Body of pancreas (tissue), 4 donors: ENCODE measurements at regions not wholly inside any gene's neighbourhood (a gene's known extent, or its start where the extent isn't known, plus 50 kb on each side); places are given as distances from the start of the nearest gene placed in this dataset.

Experiments
- ATAC-seq: fragments of 150-250 bp; one replicate; pipeline ENCODE4 v1.9.1; 2016
- DNase-seq, 4 donors: peaks; one replicate each; pipeline ENCODE4 v3.0.0-alpha.2; 2019
- H3K27ac ChIP-seq, 4 donors: fragments of 200-600 bp; sonication (generic); 1 replicate in 3 of 4; 2 replicates in 1 of 4; pipeline versions ENCODE4 v1.5.1 to v1.6.1; 2016 to 2019; ENCODE audit warnings: mild to moderate bottlenecking in 1 of 4, mixed read lengths in 1 of 4, moderate library complexity in 1 of 4
- H3K27me3 ChIP-seq, 2 donors: fragments of 200-600 bp; sonication (generic); one replicate each; pipeline ENCODE4 v1.6.0; 2016; ENCODE audit warnings: mild to moderate bottlenecking in 1 of 2
- H3K36me3 ChIP-seq, 2 donors: fragments of 200-600 bp; sonication (generic); replicated peaks in 1 of 2; 2 replicates each; pipeline ENCODE4 v1.5.1; 2016; ENCODE audit warnings: low read depth in 2 of 2; ENCODE audit not compliant: insufficient read depth in 1 of 2
- H3K4me1 ChIP-seq: fragments of 200-600 bp; sonication (generic); one replicate; pipeline ENCODE4 v1.6.0; 2016
- H3K4me3 ChIP-seq, 2 donors: fragments of 200-600 bp; sonication (generic); 1 replicate in 1 of 2; 2 replicates in 1 of 2; pipeline ENCODE4 v1.5.1; 2016 to 2019
- H3K9me3 ChIP-seq, 3 donors: fragments of 200-600 bp; sonication (generic); 1 replicate in 2 of 3; 2 replicates in 1 of 3; pipeline ENCODE4 v1.5.1; 2016
- CTCF ChIP-seq, 7 experiments: fragments of 450-650 bp in 4 of 7; fragments of 200-600 bp in 3 of 7; sonication (generic) in 3 of 7; IDR thresholded peaks; one replicate each; pipeline ENCODE4 v1.5.1; 2016 to 2019; ENCODE audit warnings: antibody characterized with exemption in 7 of 7
- POLR2A ChIP-seq, 3 donors: fragments of 450-650 bp; IDR thresholded peaks; one replicate each; pipeline ENCODE4 v1.6.1; 2016; ENCODE audit warnings: antibody characterized with exemption in 3 of 3, mild to moderate bottlenecking in 2 of 3
- WGBS, 2 donors: methylation state at CpG; one replicate each; pipeline ENCODE4 v1.1.5; 2017; 5-methylcytosine and 5-hydroxymethylcytosine counted together
- intact Hi-C: fragments of 100-400 bp; cut with DNase I; formaldehyde crosslinking; loops from one replicate; pipeline ENCODE4 v1.15.1; 2023

- WGBS, 2 donors, result 47 to 55% methylated on average over 9 of the region's 9 CpGs
Measured at GRCh38 chr3:159528251-159528895, 460.3 kb upstream of the IL12A start.

GRCh38 chr3:159532577-159532976, 456.1 kb upstream of the IL12A start:
- intact Hi-C loops, result no loop called here
- DNase-seq, result no peak
- Histone ChIP-seq H3K4me1 (no peaks in the 10 kb centered on the region), H3K27me3 (no peaks in the 10 kb centered on the region), H3K27ac (no peak overlapping the region), H3K4me3 (no peak overlapping the region), H3K36me3 (no peaks in the 10 kb centered on the region), H3K9me3 (no peaks in the 10 kb centered on the region)
- TF ChIP-seq CTCF (IDR thresholded peaks at IDR 0.05) (no peak), POLR2A (IDR thresholded peaks at IDR 0.05) (no peak)
- ATAC-seq, result no peak

More at GRCh38 chr3:159528251-159528895, 460.3 kb upstream of the IL12A start:
- H3K27ac ChIP-seq, result no peak overlapping the region
- TF ChIP-seq POLR2A (IDR thresholded peaks at IDR 0.05) (no peak), CTCF (IDR thresholded peaks at IDR 0.05) (no peak)
- no peaks in the 10 kb centered on the region for H3K4me1 ChIP-seq
- ATAC-seq (no peak), DNase-seq (no peak)
- H3K36me3 ChIP-seq, result no peaks in the 10 kb centered on the region
- H3K9me3 ChIP-seq, result no peaks in the 10 kb centered on the region
- intact Hi-C loops, result no loop called here
- H3K4me3 ChIP-seq, result no peak overlapping the region
- H3K27me3 ChIP-seq, result no peaks in the 10 kb centered on the region

- Histone ChIP-seq H3K4me1 (no peaks in the 10 kb centered on the region), H3K4me3 (no peak overlapping the region), H3K27me3 (no peaks in the 10 kb centered on the region), H3K27ac (no peak overlapping the region), H3K9me3 (no peaks in the 10 kb centered on the region), H3K36me3 (no peaks in the 10 kb centered on the region)
- WGBS, 2 donors, result 32% methylated on average over 3 of the region's 3 CpGs
- DNase-seq, result no peak
- intact Hi-C loops, result no loop called here
- TF ChIP-seq CTCF (IDR thresholded peaks at IDR 0.05) (no peak), POLR2A (IDR thresholded peaks at IDR 0.05) (no peak)
- no peak for ATAC-seq
Measured at GRCh38 chr3:159534496-159534895, 454.1 kb upstream of the IL12A start.

- intact Hi-C loops, result no loop called here
- 71 to 88% methylated on average over 1 of the region's 1 CpG for WGBS, 2 donors
- Histone ChIP-seq H3K9me3 (no peaks in the 10 kb centered on the region), H3K27me3 (no peaks in the 10 kb centered on the region), H3K4me1 (no peaks in the 10 kb centered on the region), H3K4me3 (no peak overlapping the region), H3K27ac (no peak overlapping the region), H3K36me3 (no peaks in the 10 kb centered on the region)
- DNase-seq (no peak), ATAC-seq (no peak)
- TF ChIP-seq CTCF (IDR thresholded peaks at IDR 0.05) (no peak), POLR2A (IDR thresholded peaks at IDR 0.05) (no peak)
Measured at GRCh38 chr3:159536876-159537275, 451.8 kb upstream of the IL12A start.

- TF ChIP-seq CTCF (IDR thresholded peaks at IDR 0.05), result no peak
- no peak for TF ChIP-seq POLR2A (IDR thresholded peaks at IDR 0.05)
- no peaks in the 10 kb centered on the region for H3K36me3 ChIP-seq
- ATAC-seq (no peak), DNase-seq (no peak)
- no peak overlapping the region for H3K4me3 ChIP-seq
- intact Hi-C loops, result no loop called here
- no peaks in the 10 kb centered on the region for H3K27me3 ChIP-seq
- WGBS, 2 donors, result 49 to 58% methylated on average over 1 of the region's 1 CpG
- H3K27ac ChIP-seq, result no peak overlapping the region
- no peaks in the 10 kb centered on the region for H3K9me3 ChIP-seq
- no peaks in the 10 kb centered on the region for H3K4me1 ChIP-seq
Measured at GRCh38 chr3:159538507-159538906, 450.1 kb upstream of the IL12A start.
